Left lung (tissue), 4 donors: ENCODE measurements at regions not wholly inside any gene's neighbourhood (a gene's known extent, or its start where the extent isn't known, plus 50 kb on each side); places are given as distances from the start of the nearest gene placed in this dataset.

Experiments used
- ATAC-seq: fragments of 200-7000 bp; cut with Tn5 transposase; one replicate; pipeline ENCODE4 v1.9.1; 2020; ENCODE audit warnings: moderate library complexity
- DNase-seq, 4 donors: peaks; one replicate each; pipeline ENCODE4 v3.0.0-alpha.2; 2013 to 2020
- H3K27ac ChIP-seq, 2 donors: fragments of 200-600 bp; sonication (generic) in 1 of 2; one replicate each; pipeline versions ENCODE4 v1.5.0 to v1.8.0; 2020 to 2021
- H3K27me3 ChIP-seq, 2 donors: fragments of 200-600 bp; sonication (generic) in 1 of 2; one replicate each; pipeline versions ENCODE4 v1.5.0 to v1.8.0; 2020 to 2021
- H3K36me3 ChIP-seq, 2 donors: fragments of 200-600 bp; sonication (generic) in 1 of 2; one replicate each; pipeline versions ENCODE4 v1.5.0 to v1.8.0; 2020 to 2021
- H3K4me1 ChIP-seq, 2 donors: fragments of 200-600 bp; one replicate each; pipeline ENCODE4 v1.8.0; 2021
- H3K4me3 ChIP-seq, 2 donors: fragments of 200-600 bp; sonication (generic) in 1 of 2; one replicate each; pipeline versions ENCODE4 v1.5.0 to v1.8.0; 2020 to 2021; ENCODE audit warnings: mild to moderate bottlenecking in 1 of 2
- H3K9me3 ChIP-seq, 2 donors: fragments of 200-600 bp; sonication (generic) in 1 of 2; one replicate each; pipeline versions ENCODE4 v1.5.0 to v1.8.0; 2020 to 2021
- CTCF ChIP-seq, 2 donors: fragments of 200-600 bp; sonication (generic) in 1 of 2; IDR thresholded peaks; one replicate each; pipeline versions ENCODE4 v1.5.0 to v1.8.0; 2021; ENCODE audit warnings: antibody characterized with exemption in 2 of 2
- intact Hi-C, 2 donors: fragments of 100-400 bp; cut with DNase I; formaldehyde crosslinking; loops; one replicate each; pipeline versions ENCODE4 v1.11.2 to v1.14.2; 2022
- donor health status: DM: no; HTN: yes; CAD: no.
- donor health status: DM: no; HTN: no; CAD: no.

GRCh38 chr1:172821609-172822274 is 162.8 kb downstream of the FASLG start:
- no peaks in the 10 kb centered on the region for H3K36me3 ChIP-seq
- intact Hi-C loops, result loop anchor here in 1 of 2 donors (10.0 kb wide), 1 partner anchor 383 kb away; the partner anchor contains the start of gene TNFSF4
- no peak overlapping the region for H3K4me3 ChIP-seq
- ATAC-seq (peak; percentile 33), DNase-seq (no peak)
- no peaks in the 10 kb centered on the region for H3K9me3 ChIP-seq
- H3K27ac ChIP-seq, result no peak overlapping the region
- no peak for TF ChIP-seq CTCF (IDR thresholded peaks at IDR 0.05)
- H3K4me1 ChIP-seq, result peaks cover 0 to 42% of the 10 kb centered on the region in 2 donors
- no peaks in the 10 kb centered on the region for H3K27me3 ChIP-seq

GRCh38 chr1:172822886-172823285 is 164.0 kb downstream of the FASLG start:
- no peak overlapping the region for H3K4me3 ChIP-seq
- no peak for ATAC-seq
- no peaks in the 10 kb centered on the region for H3K27me3 ChIP-seq
- no peak for DNase-seq
- H3K27ac ChIP-seq, result no peak overlapping the region
- H3K4me1 ChIP-seq, result peaks cover 0 to 53% of the 10 kb centered on the region in 2 donors
- no peak for TF ChIP-seq CTCF (IDR thresholded peaks at IDR 0.05)
- no peaks in the 10 kb centered on the region for H3K36me3 ChIP-seq
- intact Hi-C loops, result loop anchor here in 1 of 2 donors (10.0 kb wide), 1 partner anchor 382 kb away; the partner anchor contains the start of gene TNFSF4
- no peaks in the 10 kb centered on the region for H3K9me3 ChIP-seq

DNA sequence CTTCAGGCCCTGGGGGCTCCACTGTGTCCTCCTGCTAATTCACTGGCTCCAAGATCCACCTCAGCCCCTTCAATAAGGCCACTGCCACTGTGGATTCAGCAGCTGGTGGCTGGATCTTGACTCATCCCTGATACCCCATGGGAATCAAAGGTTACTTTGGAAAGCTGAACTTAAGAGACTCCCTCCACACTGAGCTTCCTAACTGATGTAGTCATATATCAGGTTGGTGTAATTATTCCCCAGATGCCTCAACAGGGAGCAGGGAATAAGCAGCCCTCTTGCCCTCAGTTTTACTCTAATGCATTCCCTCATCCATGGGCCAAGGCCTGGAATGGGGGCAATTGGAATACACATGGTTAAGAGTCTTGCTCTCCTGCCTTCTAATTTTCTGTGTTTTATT is 164.6 kb downstream of the FASLG start:
- H3K9me3 ChIP-seq, result no peaks in the 10 kb centered on the region
- intact Hi-C loops, result loop anchor here in 1 of 2 donors (10.0 kb wide), 1 partner anchor 381 kb away; the partner anchor contains the start of gene TNFSF4
- DNase-seq, result peak in 1 of 4 donors; percentile 12
- no peaks in the 10 kb centered on the region for H3K27me3 ChIP-seq
- ATAC-seq, result no peak
- peaks cover 0 to 53% of the 10 kb centered on the region in 2 donors for H3K4me1 ChIP-seq
- H3K4me3 ChIP-seq, result no peak overlapping the region
- TF ChIP-seq CTCF (IDR thresholded peaks at IDR 0.05), result no peak
- no peaks in the 10 kb centered on the region for H3K36me3 ChIP-seq
- H3K27ac ChIP-seq, result no peak overlapping the region

- H3K27me3 ChIP-seq, result no peaks in the 10 kb centered on the region
- no peak for TF ChIP-seq CTCF (IDR thresholded peaks at IDR 0.05)
- ATAC-seq (no peak), DNase-seq (no peak)
- no peaks in the 10 kb centered on the region for H3K36me3 ChIP-seq
- H3K4me3 ChIP-seq, result no peak overlapping the region
- H3K9me3 ChIP-seq, result no peaks in the 10 kb centered on the region
- intact Hi-C loops, result loop anchor here in 1 of 2 donors (10.0 kb wide), 1 partner anchor 381 kb away; the partner anchor contains the start of gene TNFSF4
- H3K4me1 ChIP-seq, result peaks cover 0 to 47% of the 10 kb centered on the region in 2 donors
- no peak overlapping the region for H3K27ac ChIP-seq
These were observed 165.3 kb downstream of the FASLG start for GRCh38 chr1:172824209-172824608.

GRCh38 chr1:172826096-172826741 is 167.3 kb downstream of the FASLG start:
- no peaks in the 10 kb centered on the region for H3K27me3 ChIP-seq
- H3K36me3 ChIP-seq, result no peaks in the 10 kb centered on the region
- peak; percentile 40 to 53 for TF ChIP-seq CTCF (IDR thresholded peaks at IDR 0.05)
- no peak overlapping the region for H3K4me3 ChIP-seq
- peak overlapping the region; percentile 57 to 59 for H3K27ac ChIP-seq
- no peaks in the 10 kb centered on the region for H3K9me3 ChIP-seq
- DNase-seq (peak in 2 of 4 donors; percentile 65 to 78), ATAC-seq (peak; percentile 91)
- H3K4me1 ChIP-seq, result peaks cover 0 to 43% of the 10 kb centered on the region in 2 donors
- intact Hi-C loops, result loop anchor here (5.0 to 10.0 kb wide), 2 partner anchors 376 to 379 kb away; partner anchors contain the start of gene TNFSF4 (in 1 of the 2)
